HG03432 (cell line): ENCODE measurements at regions not wholly inside any gene's neighbourhood (a gene's known extent, or its start where the extent isn't known, plus 50 kb on each side); places are given as distances from the start of the nearest gene placed in this dataset.
"Not testable (repeated sequence)": the region's sequence is repeated elsewhere in the genome, so short reads cannot be mapped to it uniquely, and the experiment has no call there.

Experiments used
- ATAC-seq: cut with Tn5 transposase; IDR thresholded peaks from one replicate; pipeline ENCODE4 v1.9.1; 2021; ENCODE audit warnings: mild to moderate bottlenecking, moderate library complexity; ENCODE audit not compliant: unreplicated experiment

GRCh38 chr5:25033658-25034057, 388.9 kb upstream of the CDH10 start:
- ATAC-seq, result no peak

DNA sequence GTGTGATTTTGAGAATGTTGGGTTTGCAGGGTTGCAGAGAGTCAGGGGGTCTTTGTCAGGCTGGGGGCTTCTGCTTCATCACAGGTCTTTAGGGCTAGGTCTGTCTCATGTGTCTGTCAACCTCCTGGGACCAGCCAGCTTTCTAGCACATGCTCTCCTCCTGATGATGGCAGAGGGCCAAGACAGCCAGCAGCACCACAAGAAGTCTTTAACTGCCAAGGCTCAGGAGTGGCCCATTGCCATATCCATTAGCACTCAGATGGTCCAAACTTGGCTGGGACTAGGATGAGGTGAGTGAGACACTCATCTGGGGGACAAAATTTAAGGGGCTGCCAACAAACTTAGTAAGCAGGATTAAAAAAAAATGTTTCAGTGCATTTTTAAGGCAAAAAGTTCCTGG, 384.2 kb upstream of the CDH10 start:
- no peak for ATAC-seq

DNA sequence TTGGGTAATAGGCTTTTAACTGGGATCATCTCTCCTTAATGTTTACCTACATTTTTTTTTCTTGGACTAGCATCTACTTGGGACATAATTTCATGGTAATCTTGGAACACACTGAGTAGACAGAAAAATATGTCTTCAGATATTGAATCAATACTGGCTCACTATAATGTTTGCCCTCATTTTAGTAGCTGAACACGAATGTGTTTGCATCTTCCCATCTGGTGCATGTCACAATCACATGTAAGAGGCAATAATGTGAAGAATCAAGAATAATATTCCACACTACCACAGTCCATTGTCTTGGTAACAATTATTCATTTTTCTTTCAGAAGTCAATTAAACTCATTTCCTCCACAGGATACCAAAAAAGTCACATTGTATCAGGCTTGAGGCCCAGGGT, 382.7 kb upstream of the CDH10 start:
- no peak for ATAC-seq

DNA sequence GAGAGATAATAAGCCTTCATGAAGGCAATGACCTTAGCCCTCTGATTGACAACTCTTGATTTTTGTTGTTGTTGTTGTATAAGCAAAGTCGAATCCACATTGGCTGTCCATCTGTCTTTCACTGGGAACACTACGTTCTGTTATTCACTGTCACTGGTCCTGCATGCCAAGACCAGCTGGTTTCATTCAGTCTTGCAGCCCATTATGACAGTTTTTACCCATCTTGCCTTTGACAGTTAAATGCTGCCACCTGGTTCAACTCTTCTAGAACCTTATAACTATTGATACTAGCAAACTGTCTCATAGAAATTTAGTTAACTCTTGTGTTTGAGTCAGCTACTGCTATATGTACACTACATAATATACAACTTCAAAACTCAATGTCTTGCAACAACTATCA, 382.3 kb upstream of the CDH10 start:
- no peak for ATAC-seq

DNA sequence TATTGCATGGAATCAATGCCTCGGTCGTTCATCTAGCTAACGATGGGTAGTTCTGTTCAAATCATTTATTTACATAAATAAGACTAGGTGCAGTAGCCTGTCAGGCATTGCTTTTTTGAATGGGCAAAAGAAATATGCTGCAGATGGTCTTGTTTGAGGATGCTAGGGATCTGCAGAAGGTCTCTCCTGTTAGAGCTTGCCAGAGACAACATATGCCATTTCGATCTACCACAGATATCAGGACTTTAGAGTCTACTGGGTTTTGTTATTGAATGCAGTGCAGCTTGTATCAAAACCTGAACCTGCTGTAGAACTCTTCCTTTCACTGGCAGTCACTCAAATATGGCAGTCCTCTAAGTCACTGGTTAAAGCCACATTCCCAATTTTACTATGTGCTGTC, 381.1 kb upstream of the CDH10 start:
- ATAC-seq, result no peak

GRCh38 chr5:25020454-25020853, 375.7 kb upstream of the CDH10 start:
- no peak for ATAC-seq

GRCh38 chr5:25009063-25009462, 364.3 kb upstream of the CDH10 start:
- no peak for ATAC-seq

DNA sequence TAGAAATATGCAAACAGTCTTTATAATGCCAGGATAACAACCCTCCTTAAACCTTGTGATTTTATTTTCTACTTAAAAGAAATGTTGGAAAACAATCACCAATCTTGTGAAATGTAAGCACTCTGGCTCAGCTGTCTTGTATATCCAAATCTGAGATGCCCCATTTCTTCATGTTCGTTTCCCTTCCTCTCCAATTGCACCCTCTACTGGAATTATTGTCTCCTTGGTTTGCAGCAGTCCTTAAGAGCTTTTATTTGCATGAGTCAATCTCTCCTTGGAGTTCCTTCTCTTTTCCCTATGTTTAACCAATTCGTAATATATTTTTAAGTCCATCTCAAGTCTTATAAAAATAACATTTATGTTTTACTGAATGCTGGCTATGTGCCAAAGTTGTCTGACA, 362.0 kb upstream of the CDH10 start:
- ATAC-seq, result no peak

DNA sequence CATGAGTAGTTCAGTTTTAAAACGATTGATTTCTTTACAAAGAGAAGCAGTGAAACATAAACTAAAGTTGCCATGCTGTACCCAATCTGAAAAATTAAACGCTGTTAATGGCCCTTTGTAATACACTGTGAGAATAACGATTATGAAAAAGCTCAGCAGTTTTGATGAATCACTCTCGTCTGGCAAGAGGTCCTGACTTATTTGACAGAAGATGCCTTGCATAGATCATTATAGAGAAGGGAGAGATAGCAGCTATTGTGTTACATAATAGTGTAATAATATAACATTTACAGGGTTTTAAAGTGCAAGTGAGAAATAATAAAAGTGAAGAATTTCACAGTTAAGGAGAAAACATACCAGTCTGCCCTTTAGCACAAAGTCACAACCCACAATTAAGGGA, 361.5 kb upstream of the CDH10 start:
- no peak for ATAC-seq

GRCh38 chr5:25005431-25005830, 360.7 kb upstream of the CDH10 start:
- ATAC-seq, result no peak

DNA sequence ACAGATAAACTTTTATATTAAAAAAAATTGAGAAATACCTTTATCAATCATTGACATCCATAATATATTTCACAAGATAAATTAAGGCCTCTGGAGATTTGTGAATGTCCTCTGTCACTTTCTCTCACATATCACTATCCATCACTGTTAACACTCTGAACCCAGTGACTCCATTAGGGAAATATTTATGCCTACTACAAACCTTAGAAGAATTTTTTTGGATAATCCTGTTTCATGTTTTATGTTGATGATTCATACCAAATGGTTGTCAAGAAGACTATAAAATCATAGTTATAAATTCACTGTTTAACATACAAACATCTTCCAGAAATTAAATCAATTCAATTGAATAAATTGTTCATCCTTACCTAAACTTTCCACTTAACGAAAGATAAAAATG, 357.6 kb upstream of the CDH10 start:
- no peak for ATAC-seq

- no peak for ATAC-seq
Observed at GRCh38 chr5:24999732-25000131, 355.0 kb upstream of the CDH10 start.

- ATAC-seq, result no peak
Observed at GRCh38 chr5:24998641-24999040, 353.9 kb upstream of the CDH10 start.

DNA sequence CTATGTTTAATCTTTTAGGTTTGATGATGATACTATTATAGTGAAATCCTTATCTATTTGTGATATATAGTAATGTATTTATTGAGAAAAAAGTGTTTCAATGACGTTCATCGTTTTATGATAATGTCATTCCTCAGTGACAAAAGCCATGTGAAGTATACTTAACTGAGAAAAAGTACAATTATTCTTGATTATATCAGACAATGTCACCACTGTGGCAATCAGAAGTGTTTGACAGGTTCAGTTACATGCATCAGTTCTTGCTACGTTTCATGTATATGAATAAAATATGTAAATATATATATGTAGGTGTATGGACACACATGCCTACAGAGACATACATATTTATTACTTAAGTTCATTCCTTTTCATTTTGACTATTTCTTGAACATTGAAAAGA, 341.5 kb upstream of the CDH10 start:
- no peak for ATAC-seq

- not testable (repeated sequence) for ATAC-seq
Observed at GRCh38 chr5:24978552-24978951, 333.8 kb upstream of the CDH10 start.

DNA sequence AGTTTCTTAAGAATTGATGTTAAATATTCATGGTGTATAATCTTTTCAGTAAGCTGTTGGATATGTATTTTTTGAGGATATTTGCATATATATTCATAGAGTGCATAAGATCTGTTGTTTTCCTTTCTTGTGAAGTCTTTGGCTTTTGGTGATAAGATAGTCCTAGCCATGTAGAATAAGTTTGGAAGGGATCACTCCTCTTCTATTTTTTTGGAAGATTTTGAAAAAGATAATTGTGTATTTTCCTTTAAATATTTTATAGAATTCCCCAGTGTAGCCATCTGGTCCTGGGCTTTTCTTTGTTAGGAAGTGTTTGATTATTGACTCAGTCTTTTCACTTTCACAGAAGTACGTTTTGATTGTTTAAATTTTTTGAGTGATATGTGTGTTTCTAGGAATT, 318.8 kb upstream of the CDH10 start:
- ATAC-seq, result no peak

DNA sequence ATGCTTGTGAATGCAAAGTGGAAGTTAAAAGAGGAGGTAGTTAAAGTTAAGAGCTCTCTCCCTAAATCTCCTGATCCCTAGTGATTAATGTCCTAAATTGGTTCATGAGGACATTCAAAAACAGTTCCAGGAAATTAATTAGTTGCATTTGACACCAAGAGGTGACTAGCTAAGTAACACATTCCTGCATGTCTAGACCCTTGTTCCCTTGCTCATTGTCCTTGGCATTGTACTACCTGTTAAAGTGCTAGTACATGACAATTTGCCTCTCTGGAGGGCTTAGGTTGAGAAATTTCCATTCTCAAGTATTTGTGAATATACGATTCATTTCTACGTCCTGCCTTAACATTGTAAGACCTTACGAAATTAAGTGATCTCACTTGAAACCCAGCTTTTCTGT, 278.6 kb upstream of the CDH10 start:
- no peak for ATAC-seq

GRCh38 chr5:24918676-24919075, 273.9 kb upstream of the CDH10 start:
- no peak for ATAC-seq

GRCh38 chr5:24916863-24917262, 272.1 kb upstream of the CDH10 start:
- no peak for ATAC-seq

- no peak for ATAC-seq
Observed at GRCh38 chr5:24909210-24909609, 264.4 kb upstream of the CDH10 start.

GRCh38 chr5:24906689-24907088, 261.9 kb upstream of the CDH10 start:
- ATAC-seq, result no peak

GRCh38 chr5:24904981-24905517, 260.3 kb upstream of the CDH10 start:
- ATAC-seq, result no peak

DNA sequence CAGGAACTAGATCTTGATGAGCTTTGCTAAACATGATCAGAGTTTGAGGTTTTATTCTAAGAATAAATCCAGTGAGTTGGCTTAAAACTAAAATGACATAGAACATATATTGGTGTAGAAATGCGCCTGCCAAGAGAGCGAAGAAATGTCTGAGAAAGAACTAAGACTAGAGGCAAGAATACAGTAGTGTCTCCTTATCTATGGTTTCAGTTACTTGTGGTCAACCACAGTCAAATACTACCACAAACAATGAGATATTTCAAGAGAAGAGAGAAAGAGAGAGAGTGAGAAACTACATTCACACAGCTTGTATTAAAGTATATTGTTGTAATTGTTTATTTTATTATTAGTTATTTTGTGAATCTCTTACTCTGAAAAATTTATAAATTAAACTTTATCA, 254.4 kb upstream of the CDH10 start:
- ATAC-seq, result no peak

DNA sequence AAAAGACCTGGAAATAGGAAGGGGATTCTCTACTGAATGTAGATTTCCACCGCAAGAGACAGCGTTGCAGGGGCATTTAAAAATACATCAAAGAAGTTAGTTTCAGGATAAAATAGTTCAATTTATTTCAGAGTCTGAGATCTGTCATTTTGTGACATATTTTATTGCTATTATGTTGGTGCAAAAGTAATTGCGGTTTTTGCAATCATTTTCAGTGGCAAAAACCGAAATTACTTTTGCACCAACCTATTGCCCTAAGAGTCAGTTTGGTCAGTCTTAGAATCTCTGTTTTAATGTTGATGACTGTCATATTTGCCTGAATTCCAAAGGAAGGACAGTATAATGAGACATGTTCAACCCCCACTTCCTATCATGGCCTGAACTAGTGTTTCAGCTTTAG, 219.5 kb upstream of the CDH10 start:
- ATAC-seq, result no peak
